ENCODE measurements at regions not wholly inside any gene's neighbourhood (a gene's known extent, or its start where the extent isn't known, plus 50 kb on each side); places are given as distances from the start of the nearest gene placed in this dataset.
"Not testable (repeated sequence)": the region's sequence is repeated elsewhere in the genome, so short reads cannot be mapped to it uniquely, and the experiment has no call there.

DNA sequence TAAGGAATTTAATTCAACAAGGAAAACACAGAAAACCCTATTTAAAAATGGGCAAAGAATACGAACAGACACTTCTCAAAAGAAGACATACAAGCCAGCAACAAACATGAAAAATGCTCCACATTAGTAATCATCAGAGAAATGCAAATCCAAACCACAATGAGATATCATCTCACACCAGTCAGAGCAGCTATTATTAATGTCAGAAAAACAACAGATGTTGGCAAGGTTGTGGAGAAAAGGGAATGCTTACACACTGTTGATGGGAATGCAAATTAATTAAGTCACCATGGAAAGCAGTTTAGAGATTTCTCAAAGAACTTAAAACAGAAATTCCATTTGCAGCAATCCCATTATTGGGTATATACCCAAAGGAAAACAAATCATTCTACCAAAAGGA is 55.2 kb downstream of the GCC1 start:
- DNase-seq, result no peak

DNA sequence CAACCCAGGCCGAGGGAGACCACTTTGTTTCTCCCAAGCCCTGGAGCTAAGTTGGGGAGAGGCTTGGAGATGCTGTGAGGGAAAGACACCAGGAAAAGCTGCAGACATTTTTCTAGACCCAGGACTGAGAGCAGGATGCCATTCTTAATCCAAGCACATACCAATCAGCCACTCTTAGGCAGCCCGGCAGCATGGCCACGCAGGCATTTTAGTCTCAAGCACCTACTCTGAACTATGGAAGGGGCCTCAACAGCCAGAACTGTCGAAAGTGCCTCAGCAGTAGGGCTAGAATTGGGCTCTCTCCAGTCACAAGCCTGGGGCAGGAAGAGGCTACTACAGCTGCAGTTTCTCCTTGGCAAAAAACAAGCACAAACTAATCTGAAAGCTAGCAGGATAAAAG is 57.8 kb downstream of the GCC1 start:
- DNase-seq, result no peak

DNA sequence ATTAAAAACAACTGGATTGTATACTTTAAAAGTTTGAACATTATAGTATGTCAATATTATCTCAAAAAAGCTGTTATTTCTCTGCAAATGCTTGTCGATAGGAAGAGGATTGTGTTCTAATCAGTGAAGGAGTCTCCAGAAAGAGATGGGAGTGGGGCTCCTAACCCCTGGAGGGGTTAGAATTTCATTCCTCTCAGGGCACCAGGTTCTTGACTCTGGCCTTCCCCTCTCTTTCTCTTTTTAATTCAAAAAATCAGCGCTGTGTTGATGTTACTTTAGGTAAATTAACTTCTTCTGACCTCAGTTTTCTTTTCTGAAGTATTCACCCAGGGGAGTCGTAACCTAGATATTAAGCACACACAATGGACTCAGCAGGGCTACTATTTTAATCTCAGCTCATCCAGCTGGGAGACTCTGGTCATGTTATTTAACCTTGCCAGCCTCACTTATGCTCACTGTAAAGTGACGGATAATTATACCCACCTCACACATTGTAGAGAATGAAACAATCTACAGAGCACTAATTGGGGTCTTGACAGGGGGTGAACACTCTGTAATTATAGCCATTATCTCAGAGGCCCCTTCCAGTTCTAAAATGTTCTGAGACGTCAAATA is 59.4 kb downstream of the GCC1 start:
- peak; percentile 91 for DNase-seq

DNA sequence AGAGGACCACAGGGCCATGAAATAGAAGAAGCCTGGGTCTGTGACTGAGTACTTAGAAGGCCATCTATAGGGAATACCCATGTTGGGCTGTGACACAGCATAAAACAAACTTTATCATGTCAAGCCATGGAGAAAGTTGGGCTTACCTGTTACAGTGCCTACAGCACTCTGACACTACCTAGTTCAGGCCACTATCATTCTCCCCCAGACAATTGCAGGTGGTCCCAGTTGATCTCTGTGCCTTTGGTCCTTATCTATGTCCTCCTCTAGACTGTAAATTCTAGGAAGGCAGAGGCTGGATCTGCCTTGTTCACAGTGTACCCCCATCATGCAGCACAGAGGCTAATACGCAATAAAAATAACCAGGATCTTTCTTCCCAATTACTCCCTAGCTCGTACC is 69.1 kb downstream of the GCC1 start:
- DNase-seq, result no peak

DNA sequence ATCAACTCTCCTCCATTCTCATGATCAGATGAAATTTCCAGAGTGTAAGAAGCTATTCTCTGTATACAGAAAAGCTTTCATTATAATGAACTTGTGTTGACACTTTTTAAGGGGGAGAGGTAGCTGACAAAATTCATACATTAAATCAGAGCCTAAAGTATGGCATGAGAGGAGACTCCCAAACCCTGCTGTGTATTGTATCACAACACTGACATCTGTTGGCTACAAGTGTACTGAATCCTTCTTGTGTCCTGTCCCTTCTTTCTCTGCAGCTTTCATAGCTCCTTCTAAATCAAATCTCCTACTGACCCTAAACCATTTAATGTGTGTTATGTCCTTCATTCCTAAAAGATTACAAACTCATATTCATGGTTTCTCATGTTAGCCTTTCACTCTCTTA is 70.9 kb downstream of the GCC1 start:
- DNase-seq, result peak; percentile 62

DNA sequence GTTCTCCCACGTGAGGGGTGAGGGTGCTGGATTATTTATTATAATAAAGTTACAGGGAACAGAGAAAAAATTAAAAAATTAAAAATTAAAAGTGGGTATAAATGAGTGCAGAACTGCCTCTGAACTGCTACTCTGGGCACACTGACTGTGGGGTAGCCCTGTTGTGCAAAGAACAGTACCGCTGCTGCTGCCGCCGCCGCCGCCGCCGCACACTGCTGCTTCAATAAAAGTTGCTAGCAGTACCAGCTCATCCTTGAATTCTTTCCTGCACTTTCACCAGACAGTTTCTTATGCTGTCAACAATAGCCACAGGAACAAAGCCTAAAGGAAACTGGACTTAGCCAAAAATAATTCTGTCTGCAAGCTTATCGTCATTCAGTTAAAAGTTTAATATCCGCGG is 72.1 kb downstream of the GCC1 start:
- DNase-seq, result no peak

DNA sequence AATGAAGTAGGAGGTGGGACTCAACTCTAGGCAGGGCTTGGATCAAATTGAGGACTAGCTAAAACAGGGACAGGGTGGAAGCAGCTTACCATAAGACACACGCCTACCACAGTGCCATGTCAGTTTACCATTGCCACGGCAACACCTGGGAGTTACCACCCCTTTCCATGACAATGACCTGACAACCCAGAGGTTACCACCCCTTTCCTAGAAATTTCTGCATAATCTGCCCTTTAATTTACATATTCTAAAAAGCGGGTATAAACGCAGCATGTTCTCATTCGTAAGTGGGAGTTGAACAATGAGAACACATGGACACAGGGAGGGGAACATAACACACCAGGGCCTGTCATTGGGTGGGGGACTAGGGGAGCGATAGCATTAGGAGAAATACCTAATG is 72.7 kb downstream of the GCC1 start:
- no peak for DNase-seq

DNA sequence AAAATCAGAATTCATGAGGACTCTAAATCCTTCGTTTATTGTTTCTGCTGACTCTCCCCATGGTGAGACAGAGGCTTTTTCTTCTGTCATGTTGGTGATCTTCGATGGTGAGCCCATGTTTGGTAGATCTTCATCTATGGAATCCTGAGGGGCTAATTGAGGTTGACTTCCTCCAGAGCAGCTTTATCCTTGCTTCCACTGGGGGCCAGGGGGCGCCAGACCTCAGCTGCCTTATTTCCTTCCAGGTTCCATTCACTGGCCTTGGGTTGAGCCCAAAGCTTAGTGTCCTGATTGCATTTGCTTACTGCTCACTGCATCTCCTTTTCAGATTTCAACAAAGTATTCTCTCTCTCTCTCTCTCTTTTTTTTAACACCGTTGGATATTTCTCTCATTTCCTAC is 80.7 kb downstream of the GCC1 start:
- no peak for DNase-seq

DNA sequence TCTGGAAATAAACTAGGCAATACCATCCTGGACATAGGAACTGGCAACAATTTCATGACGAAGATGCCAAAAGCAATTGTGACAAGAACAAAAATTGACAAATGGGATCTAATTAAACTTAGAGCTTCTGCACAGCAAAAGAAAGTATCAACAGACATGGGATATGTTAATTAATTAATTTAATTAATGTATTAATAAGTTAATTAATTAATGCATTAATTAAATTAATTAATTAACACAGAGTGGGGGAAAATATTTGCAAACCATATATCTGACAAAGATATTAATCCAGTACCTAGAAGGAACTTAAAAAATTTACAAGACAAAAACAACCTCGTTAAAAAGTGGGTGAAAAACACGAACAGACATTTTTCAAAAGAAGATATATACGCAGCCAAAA is 83.6 kb downstream of the GCC1 start:
- DNase-seq, result no peak

DNA sequence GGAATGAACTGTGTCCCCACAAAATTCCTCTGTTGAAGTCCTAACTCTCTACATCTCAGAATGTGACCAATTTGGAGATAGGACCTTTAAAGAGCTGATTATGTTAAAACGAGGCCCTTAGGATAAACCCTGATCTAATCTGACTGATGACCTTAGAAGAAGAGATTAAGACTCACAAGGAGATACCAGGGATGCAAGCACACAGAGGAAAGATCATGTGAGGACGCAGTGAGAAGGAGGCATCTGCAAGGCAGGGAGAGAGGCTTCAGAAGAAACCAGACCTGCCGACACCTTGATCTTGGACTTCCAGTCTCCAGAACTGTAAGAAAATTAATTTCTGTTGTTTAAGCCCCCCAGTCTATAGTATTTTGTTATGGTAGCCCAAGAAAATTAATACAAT is 94.9 kb upstream of the ZNF800 start:
- DNase-seq, result no peak

DNA sequence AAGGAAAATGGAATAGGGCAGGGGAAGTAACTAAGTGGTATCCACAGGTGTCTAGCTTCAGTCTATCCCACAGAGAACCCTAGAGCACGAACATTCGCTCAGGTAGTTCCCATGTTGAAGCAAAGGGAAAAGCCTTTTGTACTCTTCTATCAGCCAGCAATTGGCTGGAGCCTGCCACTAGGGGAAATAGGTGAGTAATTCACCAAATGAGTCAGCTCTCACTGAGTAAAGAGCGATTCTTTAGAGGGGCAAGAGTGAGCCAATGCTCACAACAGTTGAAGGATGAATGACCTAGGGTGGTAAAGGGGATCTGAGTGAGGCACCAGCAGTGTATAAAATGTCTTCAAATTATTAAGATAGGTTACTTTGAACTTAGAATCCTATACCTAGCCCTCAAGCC is 94.1 kb upstream of the ZNF800 start:
- DNase-seq, result no peak

DNA sequence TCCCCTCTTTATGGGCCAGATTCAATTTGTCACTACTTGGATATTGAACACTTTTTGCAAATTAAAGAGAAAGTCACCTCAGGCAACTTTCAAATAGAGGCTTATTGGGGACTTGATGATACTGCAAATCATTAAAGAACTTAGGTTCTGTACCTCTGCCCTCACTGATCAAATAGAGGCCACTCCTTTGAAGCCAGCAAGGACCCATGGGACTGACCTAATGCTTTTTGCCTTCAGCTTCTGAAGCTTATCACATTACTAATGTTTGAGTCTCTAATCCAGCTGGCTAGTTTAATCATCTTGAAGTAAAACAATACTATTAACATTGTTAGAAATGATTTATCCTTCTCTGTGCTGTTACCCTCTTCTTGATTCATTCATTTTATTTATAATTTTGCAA is 93.0 kb upstream of the ZNF800 start:
- no peak for DNase-seq

DNA sequence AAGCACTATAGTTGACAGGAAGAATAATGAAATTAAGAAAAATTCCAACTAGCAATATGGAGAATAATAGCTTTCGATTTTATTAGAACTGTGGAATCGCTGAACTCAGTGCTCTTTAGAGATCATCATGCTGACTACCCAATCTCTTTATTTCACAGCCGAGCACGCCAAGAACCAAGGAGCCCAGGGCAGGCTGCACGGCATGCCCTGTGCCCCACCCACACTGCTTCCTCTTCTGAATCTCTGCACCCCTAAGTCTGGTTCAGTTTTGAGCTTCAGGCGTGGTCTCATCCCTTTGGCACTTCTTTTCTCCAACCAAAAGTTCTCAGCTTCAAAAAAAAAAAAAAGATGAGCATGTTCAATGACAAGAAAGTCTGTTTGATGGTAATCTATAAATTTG is 92.4 kb upstream of the ZNF800 start:
- no peak for DNase-seq

DNA sequence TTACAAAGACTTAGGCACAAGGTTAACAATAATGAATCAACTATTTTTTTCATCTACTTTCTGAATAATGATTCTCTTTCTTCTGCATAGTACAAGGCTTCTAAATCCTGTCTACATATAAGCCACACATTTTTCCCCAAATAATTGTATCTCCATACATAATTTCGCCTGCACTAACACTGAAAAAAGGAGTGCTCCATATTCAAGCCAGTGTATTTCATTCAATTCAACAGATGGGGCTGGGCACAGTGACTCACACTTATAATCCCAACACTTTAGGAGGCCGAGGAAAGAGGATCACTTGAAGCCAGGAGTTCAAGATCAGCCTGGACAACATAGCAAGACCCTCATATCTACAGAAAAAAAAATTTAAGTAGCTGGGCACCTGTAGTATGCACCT is 86.0 kb upstream of the ZNF800 start:
- DNase-seq, result no peak

DNA sequence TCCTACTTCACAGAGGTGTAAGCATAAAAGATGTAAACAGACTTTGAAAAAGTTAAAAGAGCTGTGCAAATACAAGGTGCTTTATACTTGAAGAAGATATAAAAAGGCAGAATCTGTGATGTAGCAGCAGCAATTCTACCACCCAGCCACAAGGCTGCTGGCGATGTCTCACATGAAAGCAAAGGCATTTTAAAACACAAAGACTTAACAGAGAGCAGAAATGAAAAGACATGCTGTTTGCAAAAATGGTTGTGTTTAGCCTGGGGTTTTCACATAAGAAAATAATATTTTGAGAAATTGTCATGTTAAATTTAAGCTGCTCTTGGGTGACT is 85.5 kb upstream of the ZNF800 start:
- no peak for DNase-seq

DNA sequence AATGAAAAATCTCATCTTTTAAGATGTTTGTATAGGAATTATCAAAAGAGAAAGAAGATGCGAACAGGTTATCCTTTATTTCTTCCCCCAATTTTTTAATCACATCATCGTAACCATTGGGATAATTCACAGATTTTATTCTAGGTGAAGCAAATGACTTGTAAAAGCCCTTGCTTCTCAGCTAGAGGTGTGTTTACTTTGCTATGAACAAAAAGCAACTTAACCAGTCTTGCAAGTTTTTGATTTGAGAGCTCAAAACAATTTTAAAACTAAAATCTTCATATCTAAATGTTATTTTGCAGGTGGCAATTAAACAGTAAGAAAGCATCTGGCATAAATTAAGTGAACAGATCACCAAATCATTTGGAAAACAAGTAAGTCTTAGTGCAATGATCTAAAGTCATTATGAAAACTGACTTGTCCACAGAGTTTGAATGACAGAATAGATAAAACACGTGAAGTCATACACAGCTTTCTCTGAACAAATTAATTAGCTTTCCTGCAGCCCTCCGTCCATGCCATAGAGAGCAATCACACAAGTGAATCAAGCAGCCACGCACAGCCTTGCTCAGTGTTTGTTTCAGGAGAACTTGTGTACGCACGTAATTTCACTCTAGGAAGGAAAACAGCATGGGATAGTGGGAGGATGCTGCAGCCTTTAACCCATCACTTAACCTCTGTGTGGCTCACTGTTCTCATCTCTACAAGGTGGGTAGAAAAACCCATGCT is 85.0 kb upstream of the ZNF800 start:
- DNase-seq, result peak; percentile 1

DNA sequence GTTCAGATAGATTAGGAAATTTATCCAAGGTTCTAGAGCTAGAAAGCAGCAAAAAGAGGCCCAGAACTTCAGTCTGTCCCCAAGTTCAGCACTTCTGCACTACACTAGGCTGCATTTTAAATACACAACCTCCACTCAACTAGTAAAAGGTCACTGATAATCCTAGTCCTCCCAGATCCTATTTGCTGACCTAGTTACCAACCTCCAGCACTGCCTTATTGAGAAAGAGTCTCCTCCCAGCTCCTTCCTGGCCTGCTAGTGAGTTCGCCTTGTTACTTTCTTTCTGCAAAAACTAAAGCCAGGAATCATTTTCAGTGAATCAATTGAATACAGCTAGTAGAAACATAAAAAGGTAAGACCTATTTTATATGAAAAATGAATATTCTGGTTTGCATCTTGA is 84.1 kb upstream of the ZNF800 start:
- no peak for DNase-seq

DNA sequence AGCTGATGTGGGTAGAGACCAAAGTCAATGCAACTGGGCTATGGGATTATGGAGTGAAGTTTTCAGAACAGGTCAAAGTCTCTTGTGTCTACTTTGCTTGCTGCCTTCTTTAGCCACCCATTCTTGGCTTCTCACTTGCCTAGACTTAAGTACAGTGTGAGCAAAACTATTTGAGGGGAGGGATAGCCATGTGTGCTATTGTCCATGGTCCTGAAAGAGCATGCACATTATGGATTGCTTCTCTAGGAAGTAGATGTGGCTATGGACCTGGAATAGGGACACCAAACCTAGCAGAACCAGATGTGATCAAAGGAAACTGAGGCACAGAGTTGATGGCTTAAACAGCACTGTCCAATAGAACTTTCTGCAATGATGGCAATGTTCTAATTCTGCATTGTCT is 81.9 kb upstream of the ZNF800 start:
- peak; percentile 16 for DNase-seq

DNA sequence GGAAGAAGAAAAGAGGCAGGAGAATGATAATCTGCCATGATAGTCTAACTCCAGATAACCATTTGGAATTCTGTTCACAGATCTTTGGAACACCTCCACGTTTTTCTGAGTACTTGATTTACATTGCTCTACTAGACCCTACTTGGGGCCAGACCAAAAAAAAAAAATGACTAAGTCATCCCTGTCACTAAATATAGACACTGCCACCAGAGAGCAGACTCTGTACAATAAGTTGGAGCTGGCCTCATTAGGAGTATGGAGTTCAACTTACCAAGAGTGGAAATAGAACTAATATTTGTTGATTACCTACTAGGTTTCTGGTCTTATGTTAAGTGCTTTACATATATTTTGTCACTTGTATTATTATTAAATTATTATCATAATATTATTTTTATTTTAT is 80.9 kb upstream of the ZNF800 start:
- DNase-seq, result no peak

DNA sequence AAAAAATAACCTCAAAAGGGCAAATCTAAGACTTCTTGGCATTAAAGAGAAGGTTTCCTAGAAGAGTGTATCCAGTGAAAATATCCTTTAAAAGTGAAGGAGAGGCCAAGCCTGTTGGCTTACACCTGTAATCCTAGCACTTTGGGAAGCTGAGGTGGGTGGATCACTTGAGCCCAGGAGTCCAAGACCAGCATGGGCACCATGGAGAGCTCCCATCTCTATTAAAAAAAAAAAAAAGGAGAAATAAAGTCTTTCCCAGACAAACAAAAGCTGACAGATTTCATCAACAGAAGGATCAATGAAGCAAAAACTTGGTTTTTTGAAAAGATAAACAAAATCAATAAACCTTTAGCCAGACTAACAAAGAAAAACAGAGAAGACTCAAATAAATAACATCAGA is 67.6 kb upstream of the ZNF800 start:
- DNase-seq, result no peak

DNA sequence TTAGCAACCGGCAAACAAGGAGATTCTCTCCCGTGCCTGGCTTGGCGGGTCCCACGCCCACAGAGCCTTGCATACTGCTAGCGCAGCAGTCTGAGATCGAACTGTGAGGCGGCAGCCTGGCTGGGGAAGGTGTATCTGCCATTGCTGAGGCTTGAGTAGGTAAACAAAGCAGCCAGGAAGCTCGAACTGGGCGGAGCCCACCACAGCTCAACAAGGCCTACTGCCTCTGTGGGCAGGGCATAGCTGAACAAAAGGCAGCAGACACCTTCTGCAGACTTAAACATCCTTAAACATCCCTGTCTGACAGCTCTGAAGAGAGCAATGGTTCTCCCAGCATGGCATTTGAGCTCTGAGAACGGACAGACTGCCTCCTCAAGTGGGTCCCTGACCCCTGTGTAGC is 58.8 kb upstream of the ZNF800 start:
- DNase-seq, result not testable (repeated sequence)

DNA sequence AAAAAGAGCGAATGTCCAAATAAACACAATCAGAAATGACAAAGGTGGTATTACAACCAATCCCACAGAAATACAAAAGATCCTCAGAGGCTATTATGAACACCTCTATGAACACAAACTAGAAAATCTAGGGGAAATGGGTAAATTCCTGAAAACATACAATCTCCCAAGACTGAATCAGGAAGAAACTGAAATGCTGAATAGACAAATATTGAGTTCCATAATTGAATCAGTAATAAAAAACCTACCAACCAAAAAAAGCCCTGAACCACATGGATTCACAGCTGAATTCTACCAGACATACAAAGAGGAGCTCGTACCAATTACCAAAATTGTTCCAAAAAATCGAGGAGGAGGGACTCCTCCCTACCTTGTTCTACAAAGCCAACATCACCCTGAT is 56.1 kb upstream of the ZNF800 start:
- no peak for DNase-seq

DNA sequence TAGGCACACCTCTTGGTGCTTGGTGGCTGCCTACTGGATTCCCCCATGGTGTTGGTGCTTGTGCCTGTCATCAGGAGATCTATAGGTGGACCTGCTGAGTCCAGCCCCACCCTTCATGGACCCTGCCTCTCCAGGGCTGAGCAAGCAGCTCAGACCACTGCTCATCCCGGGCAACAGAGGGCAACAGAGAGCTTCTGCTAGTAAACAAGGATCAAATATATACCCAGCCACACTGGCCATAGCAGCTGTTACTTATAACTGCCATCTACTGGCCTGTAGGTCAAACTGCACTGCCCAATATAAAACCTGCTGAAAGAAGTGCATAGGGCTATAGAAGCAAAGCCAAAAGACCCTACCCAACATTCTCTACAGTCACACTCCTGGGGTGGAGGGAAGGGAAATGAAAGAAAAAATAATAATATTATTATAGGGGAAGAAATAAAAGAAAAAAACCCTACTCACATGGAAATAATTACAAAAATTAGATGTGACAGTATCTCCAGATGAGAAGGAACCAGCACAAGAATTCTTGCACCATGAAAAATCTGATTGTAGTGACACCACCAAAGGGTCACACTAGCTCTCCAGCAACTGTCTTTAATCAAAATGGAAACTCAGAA is 54.9 kb upstream of the ZNF800 start:
- no peak for DNase-seq

DNA sequence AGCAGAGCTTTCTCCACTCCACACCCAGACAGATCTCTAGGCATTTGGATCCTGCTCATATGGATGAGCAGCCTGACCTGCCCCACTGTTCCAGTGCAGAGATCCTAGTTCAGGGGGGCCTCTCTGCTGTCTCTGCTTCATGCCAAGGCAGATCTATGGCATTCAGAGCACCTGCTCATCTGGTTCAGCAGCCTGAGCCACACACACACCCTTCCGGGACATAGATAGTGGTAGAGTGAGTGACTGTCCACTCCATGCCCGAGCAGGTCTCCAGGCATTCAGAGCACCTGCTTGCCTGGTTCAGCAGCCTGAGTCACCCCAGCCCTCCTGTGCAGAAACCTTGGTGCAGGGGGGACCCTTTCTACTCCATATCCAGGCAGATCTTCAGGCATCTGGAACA is 54.3 kb upstream of the ZNF800 start:
- no peak for DNase-seq

Data from eye (tissue), 1 donor.